Choroid plexus epithelial cell (primary cell): ENCODE measurements at regions not wholly inside any gene's neighbourhood (a gene's known extent, or its start where the extent isn't known, plus 50 kb on each side); places are given as distances from the start of the nearest gene placed in this dataset.
"Not testable (repeated sequence)": the region's sequence is repeated elsewhere in the genome, so short reads cannot be mapped to it uniquely, and the experiment has no call there.

Source experiments
- DNase-seq: peaks from one replicate; pipeline ENCODE4 v3.0.0-alpha.2; 2010; ENCODE audit warnings: low read depth
- H3K4me3 ChIP-seq: 2 replicates; pipeline ENCODE4 v1.5.1; 2011; ENCODE audit warnings: low read depth, mild to moderate bottlenecking, control low read depth, low read length, moderate library complexity
- TF ChIP-seq, protein P1 (sequence below): conservative IDR thresholded peaks from 2 replicates; pipeline ENCODE4 v1.5.1; 2011; ENCODE audit warnings: low read depth, mild to moderate bottlenecking, control low read depth, inconsistent platforms, low read length, moderate library complexity

GRCh38 chr15:35182841-35183479 lies 97.9 kb upstream of the NANOGP8 start:
- TF ChIP-seq, protein P1, sequence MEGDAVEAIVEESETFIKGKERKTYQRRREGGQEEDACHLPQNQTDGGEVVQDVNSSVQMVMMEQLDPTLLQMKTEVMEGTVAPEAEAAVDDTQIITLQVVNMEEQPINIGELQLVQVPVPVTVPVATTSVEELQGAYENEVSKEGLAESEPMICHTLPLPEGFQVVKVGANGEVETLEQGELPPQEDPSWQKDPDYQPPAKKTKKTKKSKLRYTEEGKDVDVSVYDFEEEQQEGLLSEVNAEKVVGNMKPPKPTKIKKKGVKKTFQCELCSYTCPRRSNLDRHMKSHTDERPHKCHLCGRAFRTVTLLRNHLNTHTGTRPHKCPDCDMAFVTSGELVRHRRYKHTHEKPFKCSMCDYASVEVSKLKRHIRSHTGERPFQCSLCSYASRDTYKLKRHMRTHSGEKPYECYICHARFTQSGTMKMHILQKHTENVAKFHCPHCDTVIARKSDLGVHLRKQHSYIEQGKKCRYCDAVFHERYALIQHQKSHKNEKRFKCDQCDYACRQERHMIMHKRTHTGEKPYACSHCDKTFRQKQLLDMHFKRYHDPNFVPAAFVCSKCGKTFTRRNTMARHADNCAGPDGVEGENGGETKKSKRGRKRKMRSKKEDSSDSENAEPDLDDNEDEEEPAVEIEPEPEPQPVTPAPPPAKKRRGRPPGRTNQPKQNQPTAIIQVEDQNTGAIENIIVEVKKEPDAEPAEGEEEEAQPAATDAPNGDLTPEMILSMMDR = peak; percentile 41
- no peak overlapping the region for H3K4me3 ChIP-seq
- DNase-seq = peak; percentile 86

GRCh38 chr15:35181538-35181937 lies 96.4 kb upstream of the NANOGP8 start:
- no peak overlapping the region for H3K4me3 ChIP-seq
- TF ChIP-seq, protein P1 = no peak
- DNase-seq = peak; percentile 88

DNA sequence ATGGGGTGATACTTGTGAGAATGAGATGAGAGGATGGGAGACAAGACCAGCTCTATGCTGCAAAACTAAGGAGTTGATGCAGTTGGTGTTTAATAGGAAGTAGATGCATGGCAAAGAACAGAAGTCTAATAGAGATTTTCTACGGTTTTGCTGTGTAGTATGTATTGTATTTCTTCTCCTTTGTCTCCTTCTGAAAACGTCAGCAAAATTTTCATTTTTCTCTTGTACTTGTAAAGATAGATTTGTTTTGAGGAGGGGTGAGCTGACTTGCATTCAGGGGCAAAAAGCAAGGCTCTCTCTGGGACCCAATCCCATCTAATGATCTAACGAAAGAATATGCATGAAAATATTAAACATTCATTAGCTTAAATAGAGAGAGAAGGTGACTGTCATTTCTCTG lies 94.6 kb upstream of the NANOGP8 start:
- TF ChIP-seq, protein P1 = no peak
- H3K4me3 ChIP-seq = no peak overlapping the region
- no peak for DNase-seq

DNA sequence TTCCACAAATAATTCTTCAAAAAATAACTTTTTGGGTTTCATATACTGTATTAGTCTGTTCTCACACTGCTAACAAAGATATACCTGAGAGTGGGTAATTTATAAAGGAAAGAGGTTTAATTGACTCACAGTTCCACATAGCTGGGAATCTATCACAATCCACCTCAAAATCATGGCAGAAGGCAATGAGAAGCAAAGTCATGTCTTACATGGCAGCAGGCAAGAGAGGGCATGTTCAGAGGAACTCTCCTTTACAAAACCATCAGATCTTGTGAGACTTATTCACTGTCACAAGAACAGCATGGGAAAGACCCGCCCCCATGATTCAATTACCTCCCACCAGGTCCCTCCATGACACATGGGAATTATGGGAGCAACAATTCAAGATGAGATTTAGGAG lies 93.1 kb upstream of the NANOGP8 start:
- not testable (repeated sequence) for H3K4me3 ChIP-seq, DNase-seq

GRCh38 chr15:35174948-35175347 lies 89.9 kb upstream of the NANOGP8 start:
- TF ChIP-seq, protein P1 = no peak
- DNase-seq = no peak

DNA sequence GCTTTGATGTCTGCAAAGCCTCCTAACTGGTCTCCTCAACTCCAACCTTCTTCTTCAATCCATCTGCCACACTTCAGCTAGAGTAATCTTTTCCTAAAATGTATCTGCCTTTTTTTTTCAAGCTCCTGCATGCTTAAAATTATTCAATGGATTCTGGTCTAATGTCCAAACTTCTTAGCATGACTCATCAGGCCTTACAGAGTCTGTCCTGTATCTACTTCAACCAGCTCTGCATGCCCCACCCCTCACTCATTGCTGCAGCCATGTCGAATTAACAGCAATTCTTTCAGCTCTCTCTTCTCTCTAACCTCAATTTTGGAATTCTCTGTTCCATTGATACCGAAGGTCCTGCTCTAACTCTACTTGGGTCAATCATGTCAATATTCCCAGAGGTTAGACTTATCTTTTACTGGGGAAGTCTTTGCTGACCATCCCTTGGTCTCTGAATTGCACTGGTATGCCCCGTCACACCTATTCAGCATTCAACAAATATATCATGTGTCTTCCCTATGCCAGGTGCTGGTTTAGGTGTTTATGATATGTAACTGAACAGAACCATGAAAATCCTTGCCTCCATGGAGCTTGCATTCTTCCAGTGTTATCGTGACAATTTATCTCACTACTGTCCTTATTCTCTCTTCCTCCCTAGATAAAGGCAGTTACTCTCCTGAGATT lies 88.5 kb upstream of the NANOGP8 start:
- H3K4me3 ChIP-seq = no peak overlapping the region
- TF ChIP-seq, protein P1 = no peak
- peak; percentile 49 for DNase-seq

More at GRCh38 chr15:35174948-35175347, 89.9 kb upstream of the NANOGP8 start:
- no peak overlapping the region for H3K4me3 ChIP-seq

DNA sequence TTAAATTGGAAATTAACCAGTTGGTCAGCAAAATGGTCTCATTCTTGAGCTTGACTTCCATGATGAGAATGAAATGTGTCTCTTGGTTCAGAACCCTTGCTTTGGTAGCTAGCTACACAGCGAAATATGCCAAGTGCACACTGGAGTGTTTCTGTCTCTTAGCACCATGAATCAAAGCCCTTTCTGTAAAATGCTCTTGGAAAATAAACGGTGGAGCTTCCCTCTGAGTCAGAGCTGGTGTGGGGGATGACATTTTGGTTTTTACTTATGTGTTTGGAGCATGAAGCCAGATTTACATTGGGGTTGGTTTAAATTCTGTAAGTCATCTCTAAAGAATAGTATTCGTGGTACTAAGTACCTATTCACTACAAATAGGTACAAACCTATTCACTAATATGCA lies 85.1 kb upstream of the NANOGP8 start:
- TF ChIP-seq, protein P1 = no peak
- no peak overlapping the region for H3K4me3 ChIP-seq

More for the DNA sequence above, 85.1 kb upstream of the NANOGP8 start:
- peak; percentile 14 for DNase-seq
